Gastrocnemius medialis (tissue), 4 donors: ENCODE measurements at regions not wholly inside any gene's neighbourhood (a gene's known extent, or its start where the extent isn't known, plus 50 kb on each side); places are given as distances from the start of the nearest gene placed in this dataset.
"Not testable (repeated sequence)": the region's sequence is repeated elsewhere in the genome, so short reads cannot be mapped to it uniquely, and the experiment has no call there.

ENCODE experiments used
- ATAC-seq, 2 donors: fragments of 150-250 bp; one replicate each; pipeline ENCODE4 v1.9.1; 2016
- DNase-seq, 2 donors: peaks; one replicate each; pipeline ENCODE4 v3.0.0-alpha.2; 2019
- H3K27ac ChIP-seq, 4 donors: fragments of 200-600 bp; sonication (generic); 1 replicate in 1 of 4; 2 replicates in 3 of 4; pipeline ENCODE4 v1.5.1; 2016 to 2018; ENCODE audit warnings: mild to moderate bottlenecking in 2 of 4, moderate library complexity in 1 of 4
- H3K27me3 ChIP-seq, 3 donors: fragments of 200-600 bp; sonication (generic) in 2 of 3; 1 replicate in 1 of 3; 2 replicates in 2 of 3; pipeline versions ENCODE4 v1.5.1 to v1.6.0; 2016 to 2019; ENCODE audit warnings: mild to moderate bottlenecking in 1 of 3, moderate library complexity in 1 of 3
- H3K36me3 ChIP-seq, 2 donors: fragments of 200-600 bp; sonication (generic) in 1 of 2; one replicate each; pipeline ENCODE4 v1.5.1; 2017 to 2018
- H3K4me1 ChIP-seq, 2 donors: fragments of 200-600 bp; sonication (generic) in 1 of 2; one replicate each; pipeline ENCODE4 v1.5.1; 2016 to 2017; ENCODE audit warnings: mild to moderate bottlenecking in 2 of 2
- H3K4me3 ChIP-seq, 4 donors: fragments of 200-600 bp; sonication (generic) in 3 of 4; 1 replicate in 1 of 4; 2 replicates in 3 of 4; pipeline ENCODE4 v1.5.1; 2016 to 2019; ENCODE audit warnings: mild to moderate bottlenecking in 2 of 4
- H3K9me3 ChIP-seq, 3 donors: fragments of 200-600 bp; sonication (generic) in 2 of 3; 1 replicate in 1 of 3; 2 replicates in 2 of 3; pipeline ENCODE4 v1.5.1; 2016 to 2019
- POLR2A ChIP-seq, 2 donors: fragments of 450-650 bp; IDR thresholded peaks; one replicate each; pipeline ENCODE4 v1.6.1; 2017; ENCODE audit warnings: antibody characterized with exemption in 2 of 2, mild to moderate bottlenecking in 2 of 2, moderate library complexity in 2 of 2
- in situ Hi-C, 4 donors: fragments of 200-750 bp; cut with MboI; loops; one replicate each; pipeline versions ENCODE4 v1.15.0 to v1.8.0; 2017; ENCODE audit warnings: low sequenced_read_pairs in 4 of 4
- intact Hi-C: fragments of 100-400 bp; cut with DNase I; formaldehyde crosslinking; loops from one replicate; pipeline ENCODE4 v1.15.1; 2023; ENCODE audit warnings: low total_unique reads
- TF ChIP-seq, protein P1 (sequence below), 5 experiments: fragments of 450-650 bp in 3 of 5; fragments of 200-600 bp in 2 of 5; sonication (generic) in 2 of 5; IDR thresholded peaks in 4 of 5; conservative IDR thresholded peaks in 1 of 5; 1 replicate in 4 of 5; 2 replicates in 1 of 5; pipeline ENCODE4 v1.5.1; 2016 to 2019; ENCODE audit warnings: antibody characterized with exemption in 5 of 5, mild to moderate bottlenecking in 3 of 5, moderate library complexity in 3 of 5

DNA sequence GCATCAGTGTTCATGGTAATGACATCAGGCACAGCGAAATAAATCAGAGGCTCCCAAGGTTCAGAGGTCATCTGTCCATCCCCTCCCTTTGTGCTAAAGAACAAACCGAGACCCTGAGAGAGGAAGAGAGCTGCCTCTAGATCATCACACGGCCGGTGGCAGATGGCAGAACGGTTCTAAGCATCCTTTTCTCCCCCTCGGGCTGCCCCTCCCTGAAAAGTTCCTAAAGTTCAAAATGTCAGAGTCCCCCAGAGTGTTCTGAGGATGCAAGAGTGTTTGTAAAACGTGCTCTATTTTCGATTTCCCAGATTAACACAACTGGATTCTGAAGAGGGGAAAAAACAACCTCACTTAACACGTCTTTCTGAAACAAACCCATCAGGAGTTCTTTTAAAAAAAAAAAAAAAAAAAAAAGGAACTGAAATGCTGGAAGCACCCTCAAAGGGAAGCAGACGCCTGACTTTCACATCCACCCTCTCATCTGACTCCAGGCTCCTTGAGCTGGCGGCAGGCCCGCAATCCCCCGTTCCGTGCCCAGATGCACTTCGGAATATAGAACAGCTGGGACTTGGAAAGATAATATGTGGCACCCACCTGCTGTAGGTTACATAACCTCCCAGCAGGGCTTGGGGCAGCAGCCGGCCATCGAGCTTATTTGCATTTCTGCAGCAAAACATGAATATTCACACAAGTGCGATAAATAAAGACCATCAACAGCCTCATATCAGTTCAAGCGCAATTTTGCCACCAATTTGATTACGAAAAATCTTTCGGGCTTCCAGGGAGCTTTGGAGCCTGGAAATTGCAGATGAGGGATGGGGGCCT, 115.5 kb upstream of the SMURF2 start:
- in situ Hi-C loops (no loop called here), intact Hi-C loops (loop anchor here (5.0 kb wide), 1 partner anchor 420 kb away; no protein-coding TSS in a partner anchor)
- Histone ChIP-seq H3K36me3 (no peaks in the 10 kb centered on the region), H3K4me3 (peak overlapping the region; percentile 1 to 46 (median 36)), H3K4me1 (peaks cover 10 to 14% of the 10 kb centered on the region in 2 donors), H3K9me3 (no peaks in the 10 kb centered on the region), H3K27ac (peak overlapping the region in 1 of 4 donors; percentile 18), H3K27me3 (peaks cover 0 to 10% (median 7%) of the 10 kb centered on the region in 3 donors)
- TF ChIP-seq POLR2A (IDR thresholded peaks at IDR 0.05) = no peak
- TF ChIP-seq, protein P1, sequence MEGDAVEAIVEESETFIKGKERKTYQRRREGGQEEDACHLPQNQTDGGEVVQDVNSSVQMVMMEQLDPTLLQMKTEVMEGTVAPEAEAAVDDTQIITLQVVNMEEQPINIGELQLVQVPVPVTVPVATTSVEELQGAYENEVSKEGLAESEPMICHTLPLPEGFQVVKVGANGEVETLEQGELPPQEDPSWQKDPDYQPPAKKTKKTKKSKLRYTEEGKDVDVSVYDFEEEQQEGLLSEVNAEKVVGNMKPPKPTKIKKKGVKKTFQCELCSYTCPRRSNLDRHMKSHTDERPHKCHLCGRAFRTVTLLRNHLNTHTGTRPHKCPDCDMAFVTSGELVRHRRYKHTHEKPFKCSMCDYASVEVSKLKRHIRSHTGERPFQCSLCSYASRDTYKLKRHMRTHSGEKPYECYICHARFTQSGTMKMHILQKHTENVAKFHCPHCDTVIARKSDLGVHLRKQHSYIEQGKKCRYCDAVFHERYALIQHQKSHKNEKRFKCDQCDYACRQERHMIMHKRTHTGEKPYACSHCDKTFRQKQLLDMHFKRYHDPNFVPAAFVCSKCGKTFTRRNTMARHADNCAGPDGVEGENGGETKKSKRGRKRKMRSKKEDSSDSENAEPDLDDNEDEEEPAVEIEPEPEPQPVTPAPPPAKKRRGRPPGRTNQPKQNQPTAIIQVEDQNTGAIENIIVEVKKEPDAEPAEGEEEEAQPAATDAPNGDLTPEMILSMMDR (IDR thresholded peaks at IDR 0.05 in 4 of 5, conservative IDR thresholded peaks at IDR 0.05 in 1 of 5) = no peak
- DNase-seq (no peak), ATAC-seq (no peak)

DNA sequence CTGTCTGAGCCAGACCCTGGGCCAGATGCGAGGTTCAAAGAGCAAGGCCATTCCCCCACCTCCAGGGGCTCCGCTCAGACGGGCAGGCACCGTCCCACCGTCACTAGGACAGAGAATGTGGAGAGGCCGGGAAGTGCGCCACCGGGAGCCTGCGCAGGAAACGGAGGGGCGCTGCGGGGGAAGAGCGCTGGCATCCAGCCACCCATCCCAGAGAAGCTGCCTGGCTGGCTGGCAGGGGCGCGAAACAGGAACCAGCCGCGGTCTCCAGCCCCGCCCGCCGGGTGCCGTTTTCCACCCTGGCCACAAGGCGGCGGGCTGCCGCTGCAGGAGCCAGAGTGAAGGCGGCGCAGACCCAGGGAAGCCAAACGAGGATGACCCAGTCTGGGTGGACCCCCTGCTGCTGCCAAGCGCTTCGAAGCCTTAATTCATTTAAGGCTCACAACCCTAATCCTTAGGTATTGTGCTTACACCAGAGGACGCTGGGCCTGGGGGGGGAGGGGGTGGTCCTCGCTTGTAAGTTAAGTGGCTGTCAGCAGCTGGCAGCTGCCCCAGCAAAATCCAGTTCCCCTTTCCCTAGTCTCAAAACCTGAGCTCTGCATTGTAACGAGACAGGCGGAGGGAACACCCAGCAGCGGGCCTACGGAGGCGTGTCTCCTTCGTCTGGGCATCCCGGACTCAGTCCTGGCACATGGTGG, 114.8 kb upstream of the SMURF2 start:
- in situ Hi-C loops = not testable (repeated sequence)
- intact Hi-C loops = loop anchor here (5.0 kb wide), 1 partner anchor 420 kb away; no protein-coding TSS in a partner anchor

DNA sequence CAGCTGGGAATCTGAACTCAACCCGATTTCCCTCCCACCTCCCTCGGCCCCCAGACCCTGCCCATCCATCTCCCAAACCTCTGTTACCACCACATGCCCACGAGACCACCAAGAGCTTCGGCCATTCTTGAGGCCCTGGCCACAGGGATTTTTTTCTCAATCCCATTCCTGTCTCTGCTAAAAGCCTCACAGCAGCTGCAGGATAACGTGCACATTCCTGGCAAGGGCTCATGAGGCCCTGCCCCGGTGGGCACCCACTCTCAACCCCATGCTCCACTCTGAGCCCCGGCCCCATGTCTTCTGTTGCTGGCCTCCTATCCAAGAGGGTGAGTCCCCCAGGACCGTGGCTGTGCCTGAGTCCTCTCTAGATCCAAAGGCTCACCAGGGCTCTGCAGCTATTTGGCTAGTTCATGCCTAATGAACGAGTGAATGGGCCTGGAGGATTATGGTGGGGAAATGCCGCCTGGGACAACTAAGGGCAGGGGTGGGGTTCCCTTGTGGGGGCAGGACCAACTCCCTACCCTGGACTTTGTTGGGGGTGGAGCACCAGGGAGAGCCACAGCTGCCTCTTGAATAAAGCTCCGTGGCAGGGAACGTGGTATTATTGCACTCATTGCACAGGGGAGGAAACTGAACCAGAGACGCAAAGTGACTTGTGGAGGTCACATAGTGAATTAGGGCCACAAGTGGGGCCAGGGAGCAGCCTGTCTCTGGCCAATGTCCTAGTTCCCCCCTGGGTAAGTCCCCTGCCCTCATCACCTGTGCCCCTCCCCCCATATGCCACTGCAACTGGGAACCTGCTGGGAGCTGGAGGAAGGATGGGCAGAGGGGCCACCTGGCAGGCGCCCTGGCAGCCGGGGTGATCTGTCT, 113.8 kb upstream of the SMURF2 start:
- TF ChIP-seq, protein P1 (IDR thresholded peaks at IDR 0.05 in 4 of 5, conservative IDR thresholded peaks at IDR 0.05 in 1 of 5) = no peak
- TF ChIP-seq POLR2A (IDR thresholded peaks at IDR 0.05) = no peak
- ATAC-seq = no peak
- DNase-seq = no peak
- no peak overlapping the region for H3K4me3 ChIP-seq
- H3K36me3 ChIP-seq = peaks cover 0 to 5% of the 10 kb centered on the region in 2 donors
- H3K4me1 ChIP-seq = peaks cover 10 to 14% of the 10 kb centered on the region in 2 donors
- in situ Hi-C loops (no loop called here), intact Hi-C loops (loop anchor here (5.0 kb wide), 1 partner anchor 421 kb away; no protein-coding TSS in a partner anchor)
- no peaks in the 10 kb centered on the region for H3K9me3 ChIP-seq
- H3K27ac ChIP-seq = peak overlapping the region in 1 of 4 donors; percentile 18
- H3K27me3 ChIP-seq = peaks cover 0 to 10% (median 7%) of the 10 kb centered on the region in 3 donors

More for the DNA sequence above, 114.8 kb upstream of the SMURF2 start:
- TF ChIP-seq, protein P1 (IDR thresholded peaks at IDR 0.05 in 4 of 5, conservative IDR thresholded peaks at IDR 0.05 in 1 of 5) = peak; percentile 75 to 99 (median 92)
- ATAC-seq (peak; percentile 81 to 85), DNase-seq (peak; percentile 41 to 60)
- H3K36me3 ChIP-seq, H3K9me3 ChIP-seq, H3K27me3 ChIP-seq: not testable (repeated sequence)
- peak overlapping the region; percentile 1 to 46 (median 36) for H3K4me3 ChIP-seq
- H3K4me1 ChIP-seq = peaks cover 10 to 14% of the 10 kb centered on the region in 2 donors
- H3K27ac ChIP-seq = peak overlapping the region in 2 of 4 donors; percentile 18 to 31

DNA sequence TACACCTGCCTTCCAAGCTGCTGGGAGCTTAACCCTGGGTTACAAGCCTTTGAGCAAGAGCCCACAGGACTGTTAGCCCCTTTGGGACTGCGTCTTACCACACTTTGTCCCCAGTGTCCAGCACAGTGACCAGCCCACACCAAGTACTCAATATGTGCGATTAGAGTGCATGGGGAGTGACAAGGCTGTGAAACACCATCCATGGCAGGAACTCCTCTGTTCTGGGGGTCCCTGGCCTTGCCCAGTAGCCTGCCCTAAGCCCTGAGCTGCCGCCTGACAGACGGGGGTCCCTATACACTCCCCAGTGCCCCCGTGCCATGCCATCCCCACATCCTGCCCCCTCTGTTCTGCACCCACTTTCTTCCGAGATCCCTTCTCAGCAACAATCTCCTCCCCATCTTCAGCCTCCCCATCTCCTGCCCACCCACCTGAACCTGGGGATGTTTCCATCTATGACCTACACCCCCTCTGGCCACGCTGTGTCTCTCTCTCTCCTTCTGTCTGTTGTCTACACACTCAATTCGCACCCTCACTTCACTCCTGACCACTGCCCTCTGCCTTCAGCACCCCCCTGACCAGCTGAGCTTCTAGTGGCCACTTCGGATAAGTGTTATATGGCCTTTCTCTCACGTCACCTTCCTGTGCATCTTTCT, 112.9 kb upstream of the SMURF2 start:
- Histone ChIP-seq H3K9me3 (no peaks in the 10 kb centered on the region), H3K36me3 (peaks cover 0 to 5% of the 10 kb centered on the region in 2 donors), H3K4me1 (peaks cover 10 to 14% of the 10 kb centered on the region in 2 donors), H3K27me3 (peaks cover 0 to 7% (median 6%) of the 10 kb centered on the region in 3 donors), H3K4me3 (no peak overlapping the region), H3K27ac (no peak overlapping the region)
- in situ Hi-C loops (no loop called here), intact Hi-C loops (loop anchor here (5.0 kb wide), 1 partner anchor 422 kb away; no protein-coding TSS in a partner anchor)
- ATAC-seq (no peak), DNase-seq (no peak)
- TF ChIP-seq POLR2A (IDR thresholded peaks at IDR 0.05) = no peak
- TF ChIP-seq, protein P1 (IDR thresholded peaks at IDR 0.05 in 4 of 5, conservative IDR thresholded peaks at IDR 0.05 in 1 of 5) = no peak
